ENCODE measurements at regions not wholly inside any gene's neighbourhood (a gene's known extent, or its start where the extent isn't known, plus 50 kb on each side); places are given as distances from the start of the nearest gene placed in this dataset.

GRCh38 chr2:71827524-71827901 is 320.1 kb downstream of the CYP26B1 start:
- Histone ChIP-seq H3K4me1 (peaks cover 4 to 20% (median 7%) of the 10 kb centered on the region in 4 donors), H3K4me3 (no peak overlapping the region), H3K27me3 (peaks cover 0 to 4% (median 0%) of the 10 kb centered on the region in 3 donors), H3K9me3 (no peaks in the 10 kb centered on the region), H3K36me3 (no peaks in the 10 kb centered on the region), H3K27ac (no peak overlapping the region)
- intact Hi-C loops (cut with DNase I; ENCODE audit: low total_unique reads), result no loop called here
- WGBS, 5 donors, result 81 to 94% (median 89%) methylated on average over 4 to 6 of the region's 6 CpGs
- no peak for TF ChIP-seq EP300 (IDR thresholded peaks at IDR 0.05)
- no peak for TF ChIP-seq CTCF (IDR thresholded peaks at IDR 0.05)
- TF ChIP-seq POLR2AphosphoS5 (IDR thresholded peaks at IDR 0.05), result no peak
- no peak for TF ChIP-seq POLR2A (IDR thresholded peaks at IDR 0.05)
- DNase-seq, result no peak

DNA sequence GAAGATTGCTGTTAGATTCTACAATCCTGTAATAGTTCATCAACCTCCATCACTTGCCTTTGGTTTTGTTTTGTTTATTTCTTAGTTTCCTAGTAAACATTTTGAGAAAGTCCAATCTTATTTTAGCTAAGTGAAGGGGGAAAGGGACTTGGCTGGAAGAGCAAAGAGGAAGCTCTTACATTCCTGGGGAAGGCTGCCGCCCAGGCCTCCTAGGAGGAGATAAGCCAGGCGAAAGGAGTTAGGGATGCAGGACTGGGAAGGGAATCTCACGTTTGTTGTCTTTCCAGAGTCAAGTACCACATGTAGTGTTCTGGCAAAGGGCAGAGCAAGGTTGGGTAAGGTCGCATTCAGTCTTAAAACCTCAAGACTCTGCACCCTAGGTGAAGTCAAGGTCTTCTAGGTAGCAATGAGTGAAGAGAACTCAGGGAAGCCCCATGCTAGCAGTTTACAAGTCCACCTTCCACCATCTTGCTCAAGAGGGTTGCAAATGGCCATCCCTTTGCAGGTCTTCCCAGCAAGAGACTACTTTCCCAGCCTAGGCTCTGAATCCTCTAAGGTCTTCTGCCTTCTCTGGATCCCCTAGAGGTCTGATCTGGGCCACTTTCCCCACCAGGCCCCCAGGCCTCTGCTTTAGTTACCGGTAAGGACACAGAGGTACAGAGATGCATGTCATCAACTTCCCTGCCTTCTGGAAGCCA is 320.7 kb downstream of the CYP26B1 start:
- Histone ChIP-seq H3K27ac (no peak overlapping the region), H3K27me3 (peaks cover 0 to 4% (median 0%) of the 10 kb centered on the region in 3 donors), H3K9me3 (no peaks in the 10 kb centered on the region), H3K4me1 (peaks cover 4 to 20% (median 7%) of the 10 kb centered on the region in 4 donors), H3K4me3 (no peak overlapping the region), H3K36me3 (no peaks in the 10 kb centered on the region)
- TF ChIP-seq POLR2AphosphoS5 (IDR thresholded peaks at IDR 0.05), result no peak
- no peak for TF ChIP-seq EP300 (IDR thresholded peaks at IDR 0.05)
- no peak for TF ChIP-seq POLR2A (IDR thresholded peaks at IDR 0.05)
- no peak for TF ChIP-seq CTCF (IDR thresholded peaks at IDR 0.05)
- 74 to 79% (median 77%) methylated on average over 5 of the region's 5 CpGs for WGBS, 5 donors
- intact Hi-C loops (cut with DNase I; ENCODE audit: low total_unique reads), result no loop called here
- DNase-seq, result peak in 1 of 2 donors; percentile 26

GRCh38 chr2:71826299-71826698 is 321.4 kb downstream of the CYP26B1 start:
- Histone ChIP-seq H3K4me3 (no peak overlapping the region), H3K27ac (no peak overlapping the region), H3K36me3 (no peaks in the 10 kb centered on the region), H3K27me3 (peaks cover 0 to 4% (median 0%) of the 10 kb centered on the region in 3 donors), H3K4me1 (peaks cover 4 to 18% (median 7%) of the 10 kb centered on the region in 4 donors), H3K9me3 (no peaks in the 10 kb centered on the region)
- no peak for DNase-seq
- WGBS, 5 donors, result 53 to 68% (median 60%) methylated on average over 3 of the region's 3 CpGs
- TF ChIP-seq EP300 (IDR thresholded peaks at IDR 0.05) (no peak), POLR2AphosphoS5 (IDR thresholded peaks at IDR 0.05) (no peak)
- intact Hi-C loops (cut with DNase I; ENCODE audit: low total_unique reads), result no loop called here

DNA sequence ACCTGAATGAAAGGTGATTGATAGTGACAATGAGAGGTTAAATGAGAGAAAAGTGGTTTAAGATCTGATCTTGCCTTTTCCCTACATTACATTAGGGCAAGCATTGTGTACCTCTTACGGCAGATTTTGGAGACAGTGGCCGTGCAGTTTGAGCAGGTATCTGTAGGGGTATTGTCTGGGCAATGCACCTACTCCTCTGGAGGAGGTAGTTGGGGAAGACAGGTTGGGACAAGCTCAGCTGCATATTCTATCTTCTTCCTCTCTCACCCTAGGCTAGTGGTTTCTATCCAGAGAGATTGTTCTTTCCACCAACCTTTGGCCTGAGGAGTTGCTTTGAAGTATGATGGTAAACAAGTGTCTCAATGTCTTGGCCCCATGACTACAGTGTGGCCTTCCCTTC is 323.2 kb downstream of the CYP26B1 start:
- Histone ChIP-seq H3K36me3 (no peaks in the 10 kb centered on the region), H3K4me3 (no peak overlapping the region), H3K27me3 (no peaks in the 10 kb centered on the region), H3K4me1 (no peaks in the 10 kb centered on the region), H3K27ac (no peak overlapping the region), H3K9me3 (no peaks in the 10 kb centered on the region)
- intact Hi-C loops (cut with DNase I; ENCODE audit: low total_unique reads), result no loop called here
- 56 to 80% (median 72%) methylated on average over 2 of the region's 2 CpGs for WGBS, 5 donors
- TF ChIP-seq POLR2AphosphoS5 (IDR thresholded peaks at IDR 0.05), result no peak
- TF ChIP-seq EP300 (IDR thresholded peaks at IDR 0.05), result no peak
- TF ChIP-seq POLR2A (IDR thresholded peaks at IDR 0.05), result no peak
- TF ChIP-seq CTCF (IDR thresholded peaks at IDR 0.05), result no peak
- no peak for DNase-seq

- Histone ChIP-seq H3K9me3 (no peaks in the 10 kb centered on the region), H3K4me1 (no peaks in the 10 kb centered on the region), H3K27ac (no peak overlapping the region), H3K27me3 (peaks cover 0 to 4% (median 3%) of the 10 kb centered on the region in 3 donors), H3K36me3 (no peaks in the 10 kb centered on the region), H3K4me3 (no peak overlapping the region)
- no peak for DNase-seq
- intact Hi-C loops (cut with DNase I; ENCODE audit: low total_unique reads), result no loop called here
- TF ChIP-seq CTCF (IDR thresholded peaks at IDR 0.05) (no peak), POLR2AphosphoS5 (IDR thresholded peaks at IDR 0.05) (no peak), POLR2A (IDR thresholded peaks at IDR 0.05) (no peak), EP300 (IDR thresholded peaks at IDR 0.05) (no peak)
Measured at GRCh38 chr2:71823526-71823925, 324.1 kb downstream of the CYP26B1 start.

All from stomach (tissue), 8 donors.